SU-DHL-6 (cell line): ENCODE measurements at regions not wholly inside any gene's neighbourhood (a gene's known extent, or its start where the extent isn't known, plus 50 kb on each side); places are given as distances from the start of the nearest gene placed in this dataset.

Experiments
- EZH2phosphoT487 ChIP-seq: fragments of 200-600 bp; sonication (generic), shearing (Covaris generic); conservative IDR thresholded peaks from 2 replicates; pipeline ENCODE4 v1.6.1; 2018; ENCODE audit warnings: mild to moderate bottlenecking, antibody characterized with exemption, low read length, moderate library complexity, mixed read lengths
- TF ChIP-seq, protein P1 (sequence below): fragments of 200-600 bp; sonication (generic); IDR thresholded peaks from one replicate; pipeline ENCODE4 v1.5.1; 2017; ENCODE audit warnings: antibody characterized with exemption, mild to moderate bottlenecking, low read length, moderate library complexity; ENCODE audit not compliant: insufficient read depth, poor library complexity, severe bottlenecking

DNA sequence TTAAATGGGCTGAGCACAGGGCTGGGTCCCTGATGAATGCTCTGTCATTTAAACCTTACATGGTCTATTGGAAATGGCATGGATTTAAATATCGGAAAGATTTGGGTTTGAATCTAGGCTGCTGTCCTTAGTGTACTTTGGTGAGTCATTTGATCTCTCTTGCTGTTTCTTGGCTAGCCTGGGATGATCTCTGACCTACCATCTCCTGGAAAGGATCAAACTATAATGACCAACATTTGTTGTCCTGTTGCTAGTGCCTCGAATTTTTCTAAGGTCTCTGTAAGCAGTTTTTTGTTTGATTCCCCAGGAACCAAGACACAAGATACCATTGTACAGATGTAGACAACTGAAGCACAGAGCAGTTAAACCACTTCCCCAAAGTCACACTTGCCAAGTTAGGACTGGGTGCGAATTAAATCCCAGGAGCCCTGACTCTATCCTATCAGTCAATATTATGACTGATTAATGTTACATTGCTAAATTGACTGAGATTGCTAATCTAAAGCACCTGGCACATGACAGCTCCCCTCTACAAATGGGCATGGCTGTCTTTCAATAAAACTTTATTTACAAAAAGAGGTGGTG, 244.9 kb upstream of the MCTP2 start:
- TF ChIP-seq EZH2phosphoT487: no peak
- TF ChIP-seq, protein P1, sequence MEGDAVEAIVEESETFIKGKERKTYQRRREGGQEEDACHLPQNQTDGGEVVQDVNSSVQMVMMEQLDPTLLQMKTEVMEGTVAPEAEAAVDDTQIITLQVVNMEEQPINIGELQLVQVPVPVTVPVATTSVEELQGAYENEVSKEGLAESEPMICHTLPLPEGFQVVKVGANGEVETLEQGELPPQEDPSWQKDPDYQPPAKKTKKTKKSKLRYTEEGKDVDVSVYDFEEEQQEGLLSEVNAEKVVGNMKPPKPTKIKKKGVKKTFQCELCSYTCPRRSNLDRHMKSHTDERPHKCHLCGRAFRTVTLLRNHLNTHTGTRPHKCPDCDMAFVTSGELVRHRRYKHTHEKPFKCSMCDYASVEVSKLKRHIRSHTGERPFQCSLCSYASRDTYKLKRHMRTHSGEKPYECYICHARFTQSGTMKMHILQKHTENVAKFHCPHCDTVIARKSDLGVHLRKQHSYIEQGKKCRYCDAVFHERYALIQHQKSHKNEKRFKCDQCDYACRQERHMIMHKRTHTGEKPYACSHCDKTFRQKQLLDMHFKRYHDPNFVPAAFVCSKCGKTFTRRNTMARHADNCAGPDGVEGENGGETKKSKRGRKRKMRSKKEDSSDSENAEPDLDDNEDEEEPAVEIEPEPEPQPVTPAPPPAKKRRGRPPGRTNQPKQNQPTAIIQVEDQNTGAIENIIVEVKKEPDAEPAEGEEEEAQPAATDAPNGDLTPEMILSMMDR: no peak
